Panc1 (cell line): ENCODE measurements at regions not wholly inside any gene's neighbourhood (a gene's known extent, or its start where the extent isn't known, plus 50 kb on each side); places are given as distances from the start of the nearest gene placed in this dataset.

Experiments used
- ATAC-seq: fragments of 200-7000 bp; cut with Tn5 transposase; 2 replicates; pipeline ENCODE4 v1.9.1; 2020; ENCODE audit warnings: mild to moderate bottlenecking, moderate library complexity
- BruUV-seq: library from RNA; stranded (reverse); fragments of 400-500 nt; replicated peaks from 2 replicates; lab custom pipeline; 2021; lab: Mats Ljungman, UMichigan
- CTCF ChIA-PET: fragments of 300-600 bp; sonication (Branson Sonifier 250); formaldehyde crosslinking; loops from one replicate; lab custom pipeline; 2022; ENCODE audit warnings: antibody characterized with exemption; lab: Charles Lee
- POLR2A ChIA-PET: fragments of 300-600 bp; sonication (Branson Sonifier 250); formaldehyde crosslinking; loops from one replicate; lab custom pipeline; 2022; ENCODE audit warnings: antibody characterized with exemption; lab: Charles Lee
- DNase-seq: peaks from one replicate; pipeline ENCODE4 v3.0.0-alpha.2; 2010; ENCODE audit warnings: low read depth, low spot score
- H3K27ac ChIP-seq: 2 replicates; pipeline ENCODE4 v1.5.1; 2011; ENCODE audit warnings: mild to moderate bottlenecking, low read length, inconsistent platforms
- H3K27me3 ChIP-seq: fragments of 200-500 bp; sonication (Bioruptor generic); 2 replicates; pipeline ENCODE4 v1.6.0; 2014; ENCODE audit warnings: low read length, inconsistent platforms; ENCODE audit not compliant: control insufficient read depth, insufficient read depth
- H3K36me3 ChIP-seq: fragments of 200-500 bp; sonication (Bioruptor generic); 2 replicates; pipeline ENCODE4 v1.5.1; 2014; ENCODE audit warnings: inconsistent platforms, mild to moderate bottlenecking, low read length, moderate library complexity; ENCODE audit not compliant: control insufficient read depth, insufficient read depth
- H3K4me1 ChIP-seq: 2 replicates; pipeline ENCODE4 v1.5.1; 2011; ENCODE audit warnings: inconsistent platforms, mild to moderate bottlenecking, low read length, moderate library complexity; ENCODE audit not compliant: control insufficient read depth, insufficient read depth
- H3K4me3 ChIP-seq, 2 experiments: 2 replicates each; pipeline ENCODE4 v1.5.1; 2011 to 2012; ENCODE audit warnings: low read depth in 2 of 2, low read length in 2 of 2, mild to moderate bottlenecking in 2 of 2, inconsistent platforms in 1 of 2, moderate library complexity in 1 of 2
- H3K9me3 ChIP-seq: fragments of 200-500 bp; sonication (Bioruptor generic); 2 replicates; pipeline ENCODE4 v1.5.1; 2014; ENCODE audit warnings: low read depth, mild to moderate bottlenecking, inconsistent platforms, low read length, moderate library complexity; ENCODE audit not compliant: control insufficient read depth, insufficient read depth
- CTCF ChIP-seq: fragments of 450-650 bp; IDR thresholded peaks from 2 replicates; pipeline ENCODE4 v1.5.1; 2017; ENCODE audit warnings: mild to moderate bottlenecking
- POLR2AphosphoS5 ChIP-seq: IDR thresholded peaks from 2 replicates; pipeline ENCODE4 v1.6.1; 2012; ENCODE audit warnings: mild to moderate bottlenecking, low read depth, low read length, moderate library complexity
- SIN3A ChIP-seq: IDR thresholded peaks from 2 replicates; pipeline ENCODE4 v1.6.1; 2012; ENCODE audit warnings: low read depth, mild to moderate bottlenecking, low read length, moderate library complexity, borderline replicate concordance; ENCODE audit not compliant: insufficient read depth
- TCF7L2 ChIP-seq: IDR thresholded peaks from 2 replicates; pipeline ENCODE4 v1.6.1; 2011; ENCODE audit warnings: mild to moderate bottlenecking, low read depth, low read length, inconsistent platforms
- in situ Hi-C: cut with HindIII; loops from 2 replicates; pipeline ENCODE4 v1.10.0; 2016; ENCODE audit warnings: low sequenced_read_pairs, low pct_unique_long_range_greater_than_20kb
- intact Hi-C: fragments of 100-400 bp; cut with micrococcal nuclease; formaldehyde crosslinking; loops from one replicate; pipeline ENCODE4 v1.10.0; 2022; ENCODE audit not compliant: unreplicated experiment
- TF ChIP-seq, protein P1 (sequence below), 2 experiments: IDR thresholded peaks; 2 replicates each; pipeline ENCODE4 v1.6.1; 2011 to 2012; ENCODE audit warnings: low read depth in 2 of 2, control low read depth in 1 of 2, low read length in 1 of 2, mild to moderate bottlenecking in 1 of 2, moderate library complexity in 1 of 2; ENCODE audit not compliant: insufficient read depth in 1 of 2

GRCh38 chr18:78765637-78766281 is 213.9 kb upstream of the SALL3 start:
- ChIA-PET POLR2A (no interaction called here), CTCF (no interaction called here)
- ATAC-seq: no peak
- Histone ChIP-seq H3K36me3 (no peaks in the 10 kb centered on the region), H3K9me3 (no peaks in the 10 kb centered on the region), H3K27me3 (peaks cover 17% of the 10 kb centered on the region; the same call in 1 of the 2 replicates), H3K4me3 (no peak overlapping the region), H3K27ac (no peak overlapping the region), H3K4me1 (no peaks in the 10 kb centered on the region)
- in situ Hi-C loops: no loop called here
- intact Hi-C loops: no loop called here
- DNase-seq: no peak
- no TSS peak for BruUV-seq
- TF ChIP-seq CTCF (no peak), POLR2AphosphoS5 (no peak), TCF7L2 (no peak), SIN3A (no peak)
- TF ChIP-seq, protein P1, sequence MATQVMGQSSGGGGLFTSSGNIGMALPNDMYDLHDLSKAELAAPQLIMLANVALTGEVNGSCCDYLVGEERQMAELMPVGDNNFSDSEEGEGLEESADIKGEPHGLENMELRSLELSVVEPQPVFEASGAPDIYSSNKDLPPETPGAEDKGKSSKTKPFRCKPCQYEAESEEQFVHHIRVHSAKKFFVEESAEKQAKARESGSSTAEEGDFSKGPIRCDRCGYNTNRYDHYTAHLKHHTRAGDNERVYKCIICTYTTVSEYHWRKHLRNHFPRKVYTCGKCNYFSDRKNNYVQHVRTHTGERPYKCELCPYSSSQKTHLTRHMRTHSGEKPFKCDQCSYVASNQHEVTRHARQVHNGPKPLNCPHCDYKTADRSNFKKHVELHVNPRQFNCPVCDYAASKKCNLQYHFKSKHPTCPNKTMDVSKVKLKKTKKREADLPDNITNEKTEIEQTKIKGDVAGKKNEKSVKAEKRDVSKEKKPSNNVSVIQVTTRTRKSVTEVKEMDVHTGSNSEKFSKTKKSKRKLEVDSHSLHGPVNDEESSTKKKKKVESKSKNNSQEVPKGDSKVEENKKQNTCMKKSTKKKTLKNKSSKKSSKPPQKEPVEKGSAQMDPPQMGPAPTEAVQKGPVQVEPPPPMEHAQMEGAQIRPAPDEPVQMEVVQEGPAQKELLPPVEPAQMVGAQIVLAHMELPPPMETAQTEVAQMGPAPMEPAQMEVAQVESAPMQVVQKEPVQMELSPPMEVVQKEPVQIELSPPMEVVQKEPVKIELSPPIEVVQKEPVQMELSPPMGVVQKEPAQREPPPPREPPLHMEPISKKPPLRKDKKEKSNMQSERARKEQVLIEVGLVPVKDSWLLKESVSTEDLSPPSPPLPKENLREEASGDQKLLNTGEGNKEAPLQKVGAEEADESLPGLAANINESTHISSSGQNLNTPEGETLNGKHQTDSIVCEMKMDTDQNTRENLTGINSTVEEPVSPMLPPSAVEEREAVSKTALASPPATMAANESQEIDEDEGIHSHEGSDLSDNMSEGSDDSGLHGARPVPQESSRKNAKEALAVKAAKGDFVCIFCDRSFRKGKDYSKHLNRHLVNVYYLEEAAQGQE (IDR thresholded peaks at IDR 0.05; ENCODE audit: insufficient read depth in 1 of 2, low read depth in 2 of 2, low read length in 1 of 2): no peak

- BruUV-seq: no TSS peak
- DNase-seq (no peak), ATAC-seq (no peak)
- H3K9me3 ChIP-seq: no peaks in the 10 kb centered on the region
- intact Hi-C loops (no loop called here), in situ Hi-C loops (no loop called here)
- no peaks in the 10 kb centered on the region for H3K4me1 ChIP-seq
- no peak overlapping the region for H3K27ac ChIP-seq
- no peak overlapping the region for H3K4me3 ChIP-seq
- ChIA-PET CTCF (no interaction called here), POLR2A (interaction anchor here (0.6 kb wide), 1 partner anchor 1006 kb away, joined by 3 read pairs; no protein-coding TSS in a partner anchor)
- H3K27me3 ChIP-seq: peaks cover 17% of the 10 kb centered on the region; the same call in 1 of the 2 replicates
- TF ChIP-seq, protein P1 (IDR thresholded peaks at IDR 0.05; ENCODE audit: insufficient read depth in 1 of 2, low read depth in 2 of 2, low read length in 1 of 2): no peak
- TF ChIP-seq SIN3A (no peak), POLR2AphosphoS5 (no peak), TCF7L2 (no peak), CTCF (no peak)
- H3K36me3 ChIP-seq: no peaks in the 10 kb centered on the region
Measured at GRCh38 chr18:78766651-78767533, 212.7 kb upstream of the SALL3 start.
